T-cell (primary cell): ENCODE measurements at regions not wholly inside any gene's neighbourhood (a gene's known extent, or its start where the extent isn't known, plus 50 kb on each side); places are given as distances from the start of the nearest gene placed in this dataset.

ENCODE experiments used
- ATAC-seq, 4 experiments: fragments of 200-7000 bp in 3 of 4; fragments of 150-1000 bp in 1 of 4; cut with Tn5 transposase; replicated peaks in 1 of 4; 1 replicate in 3 of 4; 2 replicates in 1 of 4; pipeline ENCODE4 v1.10.0; 2021; ENCODE audit warnings: moderate library complexity in 3 of 4, mild to moderate bottlenecking in 2 of 4, moderate number of reproducible peaks in 1 of 4
- CTCF ChIA-PET, 2 donors: fragments of 300-600 bp; sonication (Branson Sonifier 250); formaldehyde crosslinking; loops; one replicate each; lab custom pipeline; 2022; ENCODE audit warnings: antibody characterized with exemption in 2 of 2; lab: Charles Lee
- POLR2A ChIA-PET, 2 donors: fragments of 300-600 bp; sonication (Branson Sonifier 250); formaldehyde crosslinking; loops; one replicate each; lab custom pipeline; 2022; ENCODE audit warnings: antibody characterized with exemption in 2 of 2; lab: Charles Lee
- DNase-seq, 35 experiments: peaks; one replicate each; pipeline versions ENCODE4 v3.0.0 to v3.0.0-alpha.2; 2013 to 2023
- H3K27ac ChIP-seq: one replicate; pipeline ENCODE4 v1.5.1; 2013; ENCODE audit warnings: low read length
- H3K27me3 ChIP-seq, 2 experiments: replicated peaks in 1 of 2; 1 replicate in 1 of 2; 2 replicates in 1 of 2; pipeline versions ENCODE4 v1.6.1 to v1.7.0; 2013; ENCODE audit warnings: low read length in 1 of 2, mixed read lengths in 1 of 2; ENCODE audit not compliant: control insufficient read depth in 2 of 2, insufficient read depth in 2 of 2; ENCODE audit errors: extremely low read depth in 1 of 2
- H3K36me3 ChIP-seq, 2 donors: 1 replicate in 1 of 2; 2 replicates in 1 of 2; pipeline versions ENCODE4 v1.6.1 to v1.7.0; 2013; ENCODE audit warnings: low read length in 1 of 2; ENCODE audit not compliant: control insufficient read depth in 2 of 2, insufficient read depth in 1 of 2; ENCODE audit errors: extremely low read depth in 1 of 2
- H3K4me1 ChIP-seq, 2 experiments: 1 replicate in 1 of 2; 2 replicates in 1 of 2; pipeline versions ENCODE4 v1.6.1 to v1.7.0; 2013; ENCODE audit warnings: low read length in 2 of 2, mixed read lengths in 1 of 2; ENCODE audit not compliant: insufficient read depth in 2 of 2, control insufficient read depth in 1 of 2; ENCODE audit errors: extremely low read depth in 1 of 2
- H3K4me3 ChIP-seq, 2 donors: 1 replicate in 1 of 2; 2 replicates in 1 of 2; pipeline versions ENCODE4 v1.5.1 to v1.7.0; 2013; ENCODE audit warnings: mild to moderate bottlenecking in 2 of 2, low read length in 1 of 2, moderate library complexity in 1 of 2; ENCODE audit not compliant: control insufficient read depth in 1 of 2; ENCODE audit errors: extremely low read depth in 1 of 2
- H3K9me3 ChIP-seq: 2 replicates; pipeline ENCODE4 v1.7.0; 2013
- H3K27ac Mint-ChIP-seq, 2 donors: one replicate each; pipeline ENCODE4 v1.8.0; 2020 to 2021; ENCODE audit warnings: mild to moderate bottlenecking in 2 of 2, mixed read lengths in 2 of 2
- H3K27me3 Mint-ChIP-seq, 2 donors: one replicate each; pipeline ENCODE4 v1.8.0; 2021 to 2022; ENCODE audit warnings: mixed read lengths in 2 of 2
- H3K36me3 Mint-ChIP-seq: one replicate; pipeline ENCODE4 v1.8.0; 2021; ENCODE audit warnings: mixed read lengths
- H3K4me1 Mint-ChIP-seq, 3 donors: one replicate each; pipeline ENCODE4 v1.8.0; 2020 to 2022; ENCODE audit warnings: mixed read lengths in 3 of 3, mild to moderate bottlenecking in 1 of 3
- H3K4me3 Mint-ChIP-seq, 3 donors: one replicate each; pipeline ENCODE4 v1.8.0; 2020 to 2022; ENCODE audit warnings: mild to moderate bottlenecking in 3 of 3, mixed read lengths in 3 of 3, moderate library complexity in 3 of 3
- H3K9me3 Mint-ChIP-seq, 3 donors: one replicate each; pipeline ENCODE4 v1.8.0; 2020 to 2022; ENCODE audit warnings: mixed read lengths in 3 of 3
- WGBS: methylation state at CpG from one replicate; pipeline ENCODE4 v1.1.5; 2013; ENCODE audit warnings: missing lambda C conversion rate; ENCODE audit not compliant: insufficient coverage; 5-methylcytosine and 5-hydroxymethylcytosine counted together

DNA sequence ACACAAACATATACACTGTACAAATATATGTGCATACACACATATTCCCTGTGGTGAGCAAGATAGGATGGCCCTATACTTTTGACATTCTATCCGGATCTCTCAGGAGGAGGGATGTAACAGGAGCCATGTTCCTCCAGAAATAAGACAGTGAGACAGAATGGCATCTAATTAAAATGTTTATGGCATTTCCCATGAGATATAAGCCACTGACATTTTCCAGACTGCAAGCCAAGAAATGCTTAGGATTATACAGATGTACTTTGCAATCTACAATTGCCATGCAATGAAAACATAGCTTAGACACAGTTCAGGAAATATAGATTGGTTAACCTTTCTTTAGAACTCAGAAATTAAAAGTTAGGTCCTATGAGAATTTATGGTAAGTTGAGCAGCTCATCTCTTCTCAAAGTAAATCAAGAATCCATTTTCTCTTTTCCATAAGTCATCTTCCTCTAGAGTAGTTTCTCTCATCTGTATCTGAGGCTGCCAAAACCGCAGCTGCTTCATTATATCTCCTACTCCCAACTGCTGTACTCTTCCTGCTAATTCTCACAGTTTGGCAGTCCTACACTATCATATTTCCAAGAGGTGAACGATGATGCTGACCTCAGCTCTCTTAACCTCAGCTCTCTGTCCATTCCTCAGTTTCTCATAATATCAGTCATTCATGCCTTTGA lies 1719.1 kb downstream of the MAT2B start:
- Mint-ChIP-seq H3K4me3 (no peak overlapping the region), H3K27me3 (no peaks in the 10 kb centered on the region), H3K4me1 (no peaks in the 10 kb centered on the region), H3K36me3 (no peaks in the 10 kb centered on the region), H3K9me3 (peaks cover 2 to 10% (median 5%) of the 10 kb centered on the region in 3 donors), H3K27ac (no peak overlapping the region)
- Histone ChIP-seq H3K36me3 (no peaks in the 10 kb centered on the region), H3K27me3 (no peaks in the 10 kb centered on the region), H3K27ac (no peak overlapping the region), H3K9me3 (no peaks in the 10 kb centered on the region), H3K4me1 (no peaks in the 10 kb centered on the region), H3K4me3 (no peak overlapping the region)
- ATAC-seq = no peak
- WGBS = 58% methylated on average over 2 of the region's 3 CpGs
- POLR2A ChIA-PET = no interaction called here
- no peak for DNase-seq
- CTCF ChIA-PET = no interaction called here

GRCh38 chr5:165227515-165227914 lies 1722.1 kb downstream of the MAT2B start:
- WGBS = 67% methylated on average over 1 of the region's 3 CpGs

DNA sequence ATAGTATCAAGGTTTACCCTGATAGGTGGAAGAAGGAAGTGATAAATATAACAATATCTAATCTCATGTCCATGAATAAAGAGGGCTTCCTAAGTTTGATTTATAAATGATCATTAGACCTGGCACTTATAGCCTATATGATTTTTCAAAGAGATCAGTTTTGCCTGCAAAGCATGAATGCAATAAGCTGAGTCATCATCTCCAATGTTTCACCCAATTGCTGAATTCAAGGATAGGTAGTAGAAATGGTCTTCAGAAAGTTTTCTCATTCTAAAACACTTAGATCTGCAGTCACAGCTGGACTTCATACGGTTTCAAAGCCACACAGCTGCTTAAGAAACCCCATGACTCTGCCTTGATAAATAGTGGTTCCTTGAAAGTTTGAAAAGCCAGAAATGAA lies 1722.8 kb downstream of the MAT2B start:
- no peak overlapping the region for H3K4me3 Mint-ChIP-seq
- H3K27me3 Mint-ChIP-seq = no peaks in the 10 kb centered on the region
- Histone ChIP-seq H3K9me3 (no peaks in the 10 kb centered on the region), H3K4me1 (no peaks in the 10 kb centered on the region), H3K27ac (no peak overlapping the region), H3K27me3 (no peaks in the 10 kb centered on the region), H3K4me3 (no peak overlapping the region), H3K36me3 (no peaks in the 10 kb centered on the region)
- no peak overlapping the region for H3K27ac Mint-ChIP-seq
- POLR2A ChIA-PET = no interaction called here
- CTCF ChIA-PET = interaction anchor here in 1 of 2 donors (0.6 kb wide), 1 partner anchor 629 kb away, joined by 7 read pairs; no protein-coding TSS in a partner anchor
- H3K9me3 Mint-ChIP-seq = peaks cover 2 to 5% (median 4%) of the 10 kb centered on the region in 3 donors
- DNase-seq (no peak), ATAC-seq (no peak)
- no peaks in the 10 kb centered on the region for H3K4me1 Mint-ChIP-seq
- no peaks in the 10 kb centered on the region for H3K36me3 Mint-ChIP-seq
- no CpG with 5 or more reads among the region's 1 CpG for WGBS

More at GRCh38 chr5:165227515-165227914, 1722.1 kb downstream of the MAT2B start:
- Mint-ChIP-seq H3K4me1 (no peaks in the 10 kb centered on the region), H3K27ac (no peak overlapping the region), H3K36me3 (no peaks in the 10 kb centered on the region), H3K9me3 (peaks cover 4 to 9% (median 5%) of the 10 kb centered on the region in 3 donors), H3K4me3 (no peak overlapping the region), H3K27me3 (no peaks in the 10 kb centered on the region)
- Histone ChIP-seq H3K27me3 (no peaks in the 10 kb centered on the region), H3K4me3 (no peak overlapping the region), H3K36me3 (no peaks in the 10 kb centered on the region), H3K27ac (no peak overlapping the region), H3K4me1 (no peaks in the 10 kb centered on the region), H3K9me3 (no peaks in the 10 kb centered on the region)
- CTCF ChIA-PET = interaction anchor here in 1 of 2 donors (0.6 kb wide), 1 partner anchor 628 kb away, joined by 7 read pairs; no protein-coding TSS in a partner anchor
- POLR2A ChIA-PET = no interaction called here
- ATAC-seq (no peak), DNase-seq (no peak)

DNA sequence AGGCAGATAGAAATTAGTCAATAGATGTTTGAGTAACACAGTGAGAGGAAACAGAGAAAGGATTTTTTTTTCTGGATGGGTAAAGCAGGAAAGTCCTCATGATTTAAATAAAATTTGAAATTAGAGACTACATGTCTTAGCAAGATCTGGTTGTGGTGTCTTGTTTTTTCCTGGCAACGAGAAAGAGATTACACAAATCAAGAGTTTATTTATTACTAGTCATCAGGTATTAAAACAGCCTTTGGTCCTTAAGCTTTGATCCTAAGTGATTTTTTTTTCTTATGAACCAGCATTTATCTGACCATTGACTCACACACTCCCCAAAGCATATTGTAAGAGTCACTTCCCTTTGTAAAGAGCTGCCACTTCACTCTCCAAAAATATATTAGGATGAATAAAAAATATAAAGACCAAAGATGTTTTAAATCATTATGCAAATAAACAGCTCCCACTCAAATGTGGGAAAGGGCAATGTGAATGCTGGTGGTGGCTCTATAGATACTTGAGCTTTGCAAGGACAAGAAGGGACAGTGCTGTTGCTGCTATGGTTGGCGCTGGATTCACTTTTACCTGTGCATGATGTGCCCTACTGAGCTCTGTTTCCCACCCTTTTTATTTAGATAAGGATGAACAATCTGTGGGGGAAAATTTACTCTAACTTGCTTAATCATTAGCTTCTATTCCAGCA lies 1726.5 kb downstream of the MAT2B start:
- Mint-ChIP-seq H3K4me3 (no peak overlapping the region), H3K27ac (no peak overlapping the region), H3K4me1 (no peaks in the 10 kb centered on the region), H3K9me3 (peaks cover 3 to 10% (median 4%) of the 10 kb centered on the region in 3 donors), H3K36me3 (no peaks in the 10 kb centered on the region), H3K27me3 (no peaks in the 10 kb centered on the region)
- Histone ChIP-seq H3K27ac (no peak overlapping the region), H3K9me3 (no peaks in the 10 kb centered on the region), H3K4me1 (no peaks in the 10 kb centered on the region), H3K27me3 (no peaks in the 10 kb centered on the region), H3K4me3 (no peak overlapping the region), H3K36me3 (no peaks in the 10 kb centered on the region)
- POLR2A ChIA-PET = interaction anchor here in 1 of 2 donors (0.5 kb wide), 1 partner anchor 22 kb away, joined by 3 read pairs; no protein-coding TSS in a partner anchor
- WGBS = no CpG with 5 or more reads among the region's 2 CpGs
- CTCF ChIA-PET = no interaction called here
- DNase-seq (no peak), ATAC-seq (no peak)

GRCh38 chr5:165232509-165233028 lies 1727.2 kb downstream of the MAT2B start:
- H3K4me1 Mint-ChIP-seq = no peaks in the 10 kb centered on the region
- H3K27ac Mint-ChIP-seq = no peak overlapping the region
- ChIA-PET CTCF (no interaction called here), POLR2A (interaction anchor here in 1 of 2 donors (0.5 kb wide), 1 partner anchor 21 kb away, joined by 3 read pairs; no protein-coding TSS in a partner anchor)
- H3K36me3 Mint-ChIP-seq = no peaks in the 10 kb centered on the region
- ATAC-seq (no peak), DNase-seq (no peak)
- Histone ChIP-seq H3K27me3 (no peaks in the 10 kb centered on the region), H3K4me1 (no peaks in the 10 kb centered on the region), H3K27ac (no peak overlapping the region), H3K9me3 (no peaks in the 10 kb centered on the region), H3K36me3 (no peaks in the 10 kb centered on the region), H3K4me3 (no peak overlapping the region)
- no CpG with 5 or more reads among the region's 4 CpGs for WGBS
- peaks cover 0 to 10% (median 4%) of the 10 kb centered on the region in 3 donors for H3K9me3 Mint-ChIP-seq
- H3K27me3 Mint-ChIP-seq = no peaks in the 10 kb centered on the region
- no peak overlapping the region for H3K4me3 Mint-ChIP-seq

GRCh38 chr5:165241811-165242210 lies 1736.4 kb downstream of the MAT2B start:
- no peaks in the 10 kb centered on the region for H3K9me3 ChIP-seq
- H3K4me1 ChIP-seq = no peaks in the 10 kb centered on the region
- Mint-ChIP-seq H3K27ac (no peak overlapping the region), H3K4me3 (no peak overlapping the region), H3K27me3 (no peaks in the 10 kb centered on the region), H3K36me3 (no peaks in the 10 kb centered on the region), H3K4me1 (no peaks in the 10 kb centered on the region), H3K9me3 (peaks cover 6 to 13% (median 6%) of the 10 kb centered on the region in 3 donors)
- ATAC-seq (no peak), DNase-seq (no peak)
- ChIA-PET CTCF (no interaction called here), POLR2A (no interaction called here)
- H3K27ac ChIP-seq = no peak overlapping the region
- H3K36me3 ChIP-seq = no peaks in the 10 kb centered on the region
- no peak overlapping the region for H3K4me3 ChIP-seq
- H3K27me3 ChIP-seq = no peaks in the 10 kb centered on the region
- WGBS = 100% methylated on average over 1 of the region's 1 CpG
